ENCODE measurements at regions not wholly inside any gene's neighbourhood (a gene's known extent, or its start where the extent isn't known, plus 50 kb on each side); places are given as distances from the start of the nearest gene placed in this dataset.

DNA sequence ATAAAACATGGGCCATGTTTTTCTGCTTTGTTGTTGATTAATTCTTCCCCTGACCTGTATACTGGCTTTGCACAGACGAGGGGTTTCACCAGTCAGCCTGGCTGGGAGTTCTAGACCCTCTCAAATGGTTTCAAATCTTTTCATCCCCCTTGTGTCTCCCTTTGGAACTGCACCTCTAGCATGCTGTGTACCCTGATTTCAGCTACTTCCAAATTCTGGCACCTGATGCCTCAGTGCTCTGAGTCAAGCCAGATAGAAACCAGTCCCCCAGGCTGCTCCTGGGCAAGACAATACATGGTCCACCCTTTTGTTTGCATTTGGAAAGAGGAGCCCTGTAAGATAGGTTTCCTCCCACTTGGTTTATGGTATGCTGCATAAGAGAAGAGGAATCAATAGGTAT lies 290.2 kb downstream of the BTBD3 start:
- no peak for TF ChIP-seq POLR2A (IDR thresholded peaks at IDR 0.05)
- TF ChIP-seq, protein P1, sequence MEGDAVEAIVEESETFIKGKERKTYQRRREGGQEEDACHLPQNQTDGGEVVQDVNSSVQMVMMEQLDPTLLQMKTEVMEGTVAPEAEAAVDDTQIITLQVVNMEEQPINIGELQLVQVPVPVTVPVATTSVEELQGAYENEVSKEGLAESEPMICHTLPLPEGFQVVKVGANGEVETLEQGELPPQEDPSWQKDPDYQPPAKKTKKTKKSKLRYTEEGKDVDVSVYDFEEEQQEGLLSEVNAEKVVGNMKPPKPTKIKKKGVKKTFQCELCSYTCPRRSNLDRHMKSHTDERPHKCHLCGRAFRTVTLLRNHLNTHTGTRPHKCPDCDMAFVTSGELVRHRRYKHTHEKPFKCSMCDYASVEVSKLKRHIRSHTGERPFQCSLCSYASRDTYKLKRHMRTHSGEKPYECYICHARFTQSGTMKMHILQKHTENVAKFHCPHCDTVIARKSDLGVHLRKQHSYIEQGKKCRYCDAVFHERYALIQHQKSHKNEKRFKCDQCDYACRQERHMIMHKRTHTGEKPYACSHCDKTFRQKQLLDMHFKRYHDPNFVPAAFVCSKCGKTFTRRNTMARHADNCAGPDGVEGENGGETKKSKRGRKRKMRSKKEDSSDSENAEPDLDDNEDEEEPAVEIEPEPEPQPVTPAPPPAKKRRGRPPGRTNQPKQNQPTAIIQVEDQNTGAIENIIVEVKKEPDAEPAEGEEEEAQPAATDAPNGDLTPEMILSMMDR (IDR thresholded peaks at IDR 0.05) = peak in 1 of 6 experiments; percentile 42
- no peaks in the 10 kb centered on the region for H3K36me3 ChIP-seq
- DNase-seq = peak in 1 of 2 donors; percentile 2
- H3K27me3 ChIP-seq = no peaks in the 10 kb centered on the region
- 6 to 20% methylated on average over 1 of the region's 1 CpG for WGBS, 2 donors
- no peak overlapping the region for H3K4me3 ChIP-seq (replicated peaks in 1 of 3)
- no peaks in the 10 kb centered on the region for H3K9me3 ChIP-seq
- no peaks in the 10 kb centered on the region for H3K4me1 ChIP-seq
- H3K27ac ChIP-seq = no peak overlapping the region
- intact Hi-C loops (cut with DNase I) = no loop called here

DNA sequence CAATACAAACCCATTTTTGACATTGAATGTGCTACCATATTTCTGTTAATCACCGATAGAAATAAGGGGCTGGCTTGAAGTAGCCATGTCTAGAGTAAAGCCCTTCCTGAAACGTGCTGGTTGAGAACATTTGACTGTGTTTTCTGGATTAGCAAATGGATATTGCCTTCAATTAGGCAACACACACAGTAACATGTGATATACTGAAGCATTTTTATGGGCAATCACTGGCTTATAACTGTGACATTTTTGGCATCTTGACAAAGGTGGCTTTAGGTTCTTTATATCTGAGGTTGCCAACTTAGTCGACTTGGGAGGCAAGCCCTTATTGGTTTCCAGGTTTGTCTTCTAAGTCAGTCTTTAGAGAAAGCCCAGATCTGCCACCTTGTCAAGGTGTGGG lies 292.9 kb downstream of the BTBD3 start:
- intact Hi-C loops (cut with DNase I) = no loop called here
- H3K27ac ChIP-seq = no peak overlapping the region
- no peak overlapping the region for H3K4me3 ChIP-seq (replicated peaks in 1 of 3)
- DNase-seq = no peak
- no peaks in the 10 kb centered on the region for H3K27me3 ChIP-seq
- H3K4me1 ChIP-seq = no peaks in the 10 kb centered on the region
- H3K36me3 ChIP-seq = no peaks in the 10 kb centered on the region
- WGBS, 2 donors = 86 to 87% methylated on average over 3 of the region's 3 CpGs
- TF ChIP-seq, protein P1 (IDR thresholded peaks at IDR 0.05) = no peak
- no peak for TF ChIP-seq POLR2A (IDR thresholded peaks at IDR 0.05)
- no peaks in the 10 kb centered on the region for H3K9me3 ChIP-seq

DNA sequence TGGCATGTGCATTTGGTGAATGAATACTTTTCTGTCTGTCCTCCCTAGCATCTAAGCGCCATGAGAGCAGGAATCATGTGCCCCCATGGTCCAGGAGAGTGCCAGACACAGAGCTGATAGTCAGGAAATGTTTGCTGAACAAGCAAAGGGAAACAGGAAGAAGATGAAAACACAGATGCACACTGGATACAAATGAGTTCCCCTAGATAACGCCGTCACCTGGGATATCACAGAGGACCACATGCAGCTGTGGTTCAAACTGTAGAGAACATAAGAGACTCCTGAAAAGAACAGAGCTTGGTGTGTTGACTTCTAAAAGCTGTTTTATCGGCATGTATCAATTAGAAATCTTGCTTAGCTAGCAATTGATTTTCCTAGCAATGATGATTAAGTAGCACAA lies 293.7 kb downstream of the BTBD3 start:
- H3K9me3 ChIP-seq = no peaks in the 10 kb centered on the region
- 80 to 86% methylated on average over 4 of the region's 4 CpGs for WGBS, 2 donors
- H3K27me3 ChIP-seq = no peaks in the 10 kb centered on the region
- no peaks in the 10 kb centered on the region for H3K36me3 ChIP-seq
- H3K4me3 ChIP-seq (replicated peaks in 1 of 3) = no peak overlapping the region
- TF ChIP-seq, protein P1 (IDR thresholded peaks at IDR 0.05) = no peak
- no peak for TF ChIP-seq POLR2A (IDR thresholded peaks at IDR 0.05)
- DNase-seq = no peak
- no peaks in the 10 kb centered on the region for H3K4me1 ChIP-seq
- no peak overlapping the region for H3K27ac ChIP-seq
- intact Hi-C loops (cut with DNase I) = no loop called here

DNA sequence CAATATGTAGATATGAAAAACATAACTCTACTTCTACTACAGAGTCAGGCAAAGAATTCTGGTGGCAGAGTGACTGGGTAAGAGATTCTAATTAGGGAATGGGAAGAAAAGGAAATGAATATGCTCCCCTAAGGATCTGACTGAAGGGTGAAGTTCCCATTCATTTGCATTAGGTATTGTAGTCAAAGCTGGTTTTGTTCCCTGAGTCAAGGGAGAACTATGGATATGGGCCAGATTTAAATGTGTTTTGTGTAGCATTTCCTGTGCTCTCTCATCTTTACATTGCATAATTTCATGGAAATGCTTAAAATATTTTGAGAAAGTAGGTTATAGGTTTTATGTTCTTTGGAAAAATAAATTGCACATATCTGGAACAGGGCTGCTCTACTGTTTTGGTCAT lies 299.7 kb downstream of the BTBD3 start:
- intact Hi-C loops (cut with DNase I) = no loop called here

DNA sequence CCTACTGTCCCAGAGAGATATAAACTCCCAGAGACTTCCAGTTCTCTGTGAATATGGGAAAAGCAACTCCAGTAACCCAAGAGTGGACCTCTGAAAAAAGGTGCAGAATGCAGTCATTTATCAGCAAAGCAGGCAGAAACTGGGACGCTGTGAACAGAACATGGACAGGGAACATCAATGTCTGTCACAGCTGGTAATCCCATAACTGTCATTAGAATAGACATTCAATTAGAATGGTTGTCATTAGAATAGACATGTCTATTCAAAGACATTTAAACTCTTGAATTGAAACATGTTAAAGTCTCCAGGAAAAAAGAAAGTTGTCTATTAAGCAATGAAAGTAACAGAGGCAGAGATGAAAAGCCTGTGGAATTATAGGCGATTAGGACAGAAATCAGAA lies 302.1 kb downstream of the BTBD3 start:
- no peaks in the 10 kb centered on the region for H3K9me3 ChIP-seq
- intact Hi-C loops (cut with DNase I) = no loop called here
- no peak overlapping the region for H3K4me3 ChIP-seq (replicated peaks in 1 of 3)
- 86 to 89% methylated on average over 2 of the region's 2 CpGs for WGBS, 2 donors
- H3K27me3 ChIP-seq = no peaks in the 10 kb centered on the region
- H3K27ac ChIP-seq = no peak overlapping the region
- no peak for DNase-seq
- H3K4me1 ChIP-seq = no peaks in the 10 kb centered on the region
- no peaks in the 10 kb centered on the region for H3K36me3 ChIP-seq
- TF ChIP-seq POLR2A (IDR thresholded peaks at IDR 0.05) = no peak

More for the DNA sequence above, 299.7 kb downstream of the BTBD3 start:
- Histone ChIP-seq H3K4me1 (no peaks in the 10 kb centered on the region), H3K27me3 (no peaks in the 10 kb centered on the region), H3K9me3 (no peaks in the 10 kb centered on the region), H3K4me3 (replicated peaks in 1 of 3) (no peak overlapping the region), H3K27ac (no peak overlapping the region), H3K36me3 (no peaks in the 10 kb centered on the region)
- no peak for TF ChIP-seq POLR2A (IDR thresholded peaks at IDR 0.05)
- TF ChIP-seq, protein P1 (IDR thresholded peaks at IDR 0.05) = no peak
- DNase-seq = no peak

DNA sequence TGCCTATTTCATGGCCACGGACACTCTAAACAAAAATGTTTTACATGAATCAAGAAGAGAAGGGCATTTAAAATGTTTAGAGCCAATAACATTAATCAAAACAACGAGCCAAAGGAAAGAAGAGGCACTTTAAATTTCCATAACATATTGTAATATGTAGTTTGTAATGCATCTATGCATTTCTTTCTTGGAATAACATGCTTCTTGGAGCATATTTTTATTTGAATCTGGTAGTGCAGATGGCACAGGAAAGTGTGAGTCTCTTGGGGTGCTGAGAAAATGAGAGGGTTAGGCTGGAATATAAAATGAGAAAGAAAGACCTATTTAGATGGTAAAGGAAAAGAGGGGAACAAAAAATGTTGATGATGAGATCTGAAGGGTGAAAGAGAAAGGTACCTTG lies 305.4 kb downstream of the BTBD3 start:
- H3K4me1 ChIP-seq = no peaks in the 10 kb centered on the region
- DNase-seq = no peak
- no peak overlapping the region for H3K4me3 ChIP-seq (replicated peaks in 1 of 3)
- intact Hi-C loops (cut with DNase I) = no loop called here
- H3K27me3 ChIP-seq = no peaks in the 10 kb centered on the region
- no peaks in the 10 kb centered on the region for H3K9me3 ChIP-seq
- H3K27ac ChIP-seq = no peak overlapping the region
- no peaks in the 10 kb centered on the region for H3K36me3 ChIP-seq
- TF ChIP-seq POLR2A (IDR thresholded peaks at IDR 0.05) = no peak
- TF ChIP-seq, protein P1 (IDR thresholded peaks at IDR 0.05) = no peak
- 72 to 88% methylated on average over 2 of the region's 2 CpGs for WGBS, 2 donors
